MM.1S (cell line): ENCODE measurements at regions not wholly inside any gene's neighbourhood (a gene's known extent, or its start where the extent isn't known, plus 50 kb on each side); places are given as distances from the start of the nearest gene placed in this dataset.

Experiments used
- DNase-seq: peaks from one replicate; pipeline ENCODE4 v3.0.0-alpha.2; 2015
- H2AFZ ChIP-seq: fragments of 300-600 bp; sonication (generic); 2 replicates; pipeline ENCODE4 v1.6.0; 2016; ENCODE audit warnings: antibody characterized with exemption, low read length
- H3F3A ChIP-seq: fragments of 300-600 bp; sonication (generic); 2 replicates; pipeline ENCODE4 v1.6.1; 2016; ENCODE audit warnings: mild to moderate bottlenecking, antibody characterized with exemption, low read length, moderate library complexity, mixed read lengths; ENCODE audit not compliant: insufficient read depth
- H3K27ac ChIP-seq: fragments of 300-600 bp; sonication (generic); 2 replicates; pipeline ENCODE4 v1.5.1; 2016; ENCODE audit warnings: mild to moderate bottlenecking, low read length
- H3K27me3 ChIP-seq: fragments of 300-600 bp; sonication (generic); replicated peaks from 2 replicates; pipeline ENCODE4 v1.6.0; 2016; ENCODE audit warnings: low read length; ENCODE audit not compliant: insufficient read depth
- H3K36me3 ChIP-seq: fragments of 300-600 bp; sonication (generic); replicated peaks from 2 replicates; pipeline ENCODE4 v1.6.1; 2016; ENCODE audit warnings: mild to moderate bottlenecking, low read length, mixed read lengths; ENCODE audit not compliant: insufficient read depth
- H3K4me1 ChIP-seq: fragments of 300-600 bp; sonication (generic); 2 replicates; pipeline ENCODE4 v1.6.1; 2016; ENCODE audit warnings: low read length, mixed read lengths
- H3K4me2 ChIP-seq: fragments of 300-600 bp; sonication (generic); 2 replicates; pipeline ENCODE4 v1.6.0; 2016; ENCODE audit warnings: low read depth, low read length
- H3K4me3 ChIP-seq: fragments of 300-600 bp; sonication (generic); 2 replicates; pipeline ENCODE4 v1.5.1; 2016; ENCODE audit warnings: low read length, mixed read lengths
- H3K79me2 ChIP-seq: fragments of 300-600 bp; sonication (generic); 2 replicates; pipeline ENCODE4 v1.6.1; 2016; ENCODE audit warnings: mixed run types, low read length, mixed read lengths
- H3K9ac ChIP-seq: fragments of 300-600 bp; sonication (generic); 2 replicates; pipeline ENCODE4 v1.6.1; 2016; ENCODE audit warnings: low read length, mixed read lengths
- H3K9me2 ChIP-seq: fragments of 300-600 bp; sonication (generic); replicated peaks from 2 replicates; pipeline ENCODE4 v1.6.1; 2016; ENCODE audit warnings: mild to moderate bottlenecking, low read length, mixed read lengths; ENCODE audit not compliant: insufficient read depth
- H3K9me3 ChIP-seq: fragments of 300-600 bp; sonication (generic); replicated peaks from 2 replicates; pipeline ENCODE4 v1.6.1; 2016; ENCODE audit warnings: mild to moderate bottlenecking, low read length, mixed read lengths; ENCODE audit not compliant: insufficient read depth
- H4K20me1 ChIP-seq: fragments of 300-600 bp; sonication (generic); 2 replicates; pipeline ENCODE4 v1.6.1; 2016; ENCODE audit warnings: mild to moderate bottlenecking, low read length, moderate library complexity, mixed read lengths; ENCODE audit not compliant: insufficient read depth
- CTCF ChIP-seq: fragments of 300-600 bp; sonication (generic); IDR thresholded peaks from 2 replicates; pipeline ENCODE4 v1.5.1; 2016; ENCODE audit warnings: antibody characterized with exemption, low read length, mixed read lengths
- EZH2 ChIP-seq: fragments of 300-600 bp; sonication (generic); optimal IDR thresholded peaks from 2 replicates; pipeline ENCODE3; 2017; ENCODE audit warnings: low read depth, mild to moderate bottlenecking, antibody characterized with exemption, low read length, mixed read lengths
- EZH2phosphoT487 ChIP-seq: fragments of 300-600 bp; sonication (generic); IDR thresholded peaks from 2 replicates; pipeline ENCODE4 v1.6.1; 2018; ENCODE audit warnings: antibody characterized with exemption, low read length

GRCh38 chr3:19825193-19825592, 108.8 kb downstream of the EFHB start:
- H4K20me1 ChIP-seq = no peaks in the 10 kb centered on the region
- DNase-seq = no peak
- no peak overlapping the region for H2AFZ ChIP-seq
- no peaks in the 10 kb centered on the region for H3K4me1 ChIP-seq
- TF ChIP-seq CTCF (no peak), EZH2 (no peak), EZH2phosphoT487 (no peak)
- no peaks in the 10 kb centered on the region for H3K79me2 ChIP-seq
- H3K4me3 ChIP-seq = no peak overlapping the region
- H3K9me2 ChIP-seq = no peaks in the 10 kb centered on the region
- H3K9ac ChIP-seq = no peak overlapping the region
- no peak overlapping the region for H3K27ac ChIP-seq
- H3F3A ChIP-seq = no peaks in the 10 kb centered on the region
- no peaks in the 10 kb centered on the region for H3K27me3 ChIP-seq
- H3K4me2 ChIP-seq = no peak overlapping the region
- H3K36me3 ChIP-seq = no peaks in the 10 kb centered on the region
- H3K9me3 ChIP-seq = no peaks in the 10 kb centered on the region

DNA sequence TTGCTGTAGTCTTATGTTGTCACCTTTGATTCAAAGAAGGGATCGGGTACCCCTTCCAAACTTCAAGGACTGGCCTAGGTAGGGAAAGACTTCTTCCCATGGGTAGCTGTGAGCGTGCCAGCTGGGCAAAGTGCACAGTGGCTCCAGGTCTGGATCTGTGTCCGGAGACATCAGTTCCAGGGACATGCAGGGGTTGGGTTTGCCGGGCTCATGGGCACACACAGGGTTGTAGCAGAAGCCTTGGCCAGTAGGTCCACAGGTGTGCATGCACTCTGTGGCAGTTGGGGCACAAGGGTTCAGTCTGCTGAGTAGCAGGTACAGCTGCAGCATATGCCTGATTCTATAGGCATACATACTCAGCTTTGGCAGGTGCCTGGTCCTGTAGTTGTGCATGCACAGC, 111.2 kb downstream of the EFHB start:
- no peak overlapping the region for H3K27ac ChIP-seq
- H3K4me2 ChIP-seq = no peak overlapping the region
- DNase-seq = no peak
- H3K4me3 ChIP-seq = no peak overlapping the region
- H2AFZ ChIP-seq = no peak overlapping the region
- no peak overlapping the region for H3K9ac ChIP-seq
- H3K4me1 ChIP-seq = no peaks in the 10 kb centered on the region
- no peaks in the 10 kb centered on the region for H3K9me2 ChIP-seq
- no peaks in the 10 kb centered on the region for H3K79me2 ChIP-seq
- TF ChIP-seq EZH2 (no peak), CTCF (no peak), EZH2phosphoT487 (no peak)
- H3K27me3 ChIP-seq = no peaks in the 10 kb centered on the region
- no peaks in the 10 kb centered on the region for H3K9me3 ChIP-seq
- no peaks in the 10 kb centered on the region for H4K20me1 ChIP-seq
- H3F3A ChIP-seq = no peaks in the 10 kb centered on the region
- no peaks in the 10 kb centered on the region for H3K36me3 ChIP-seq

- Histone ChIP-seq H3K4me2 (no peak overlapping the region), H3F3A (no peaks in the 10 kb centered on the region), H2AFZ (no peak overlapping the region)
Measured at GRCh38 chr3:19816631-19817030, 117.4 kb downstream of the EFHB start.

More at GRCh38 chr3:19816631-19817030, 117.4 kb downstream of the EFHB start:
- H3K4me3 ChIP-seq = no peak overlapping the region
- no peak overlapping the region for H3K27ac ChIP-seq
- no peaks in the 10 kb centered on the region for H3K4me1 ChIP-seq
- no peaks in the 10 kb centered on the region for H3K36me3 ChIP-seq
- no peaks in the 10 kb centered on the region for H3K79me2 ChIP-seq
- no peak for DNase-seq
- no peaks in the 10 kb centered on the region for H3K27me3 ChIP-seq
- H3K9ac ChIP-seq = no peak overlapping the region
- H3K9me2 ChIP-seq = no peaks in the 10 kb centered on the region
- H3K9me3 ChIP-seq = no peaks in the 10 kb centered on the region
- TF ChIP-seq CTCF (no peak), EZH2phosphoT487 (no peak), EZH2 (no peak)
- no peaks in the 10 kb centered on the region for H4K20me1 ChIP-seq
